ENCODE measurements at regions not wholly inside any gene's neighbourhood (a gene's known extent, or its start where the extent isn't known, plus 50 kb on each side); places are given as distances from the start of the nearest gene placed in this dataset.
"Not testable (repeated sequence)": the region's sequence is repeated elsewhere in the genome, so short reads cannot be mapped to it uniquely, and the experiment has no call there.

DNA sequence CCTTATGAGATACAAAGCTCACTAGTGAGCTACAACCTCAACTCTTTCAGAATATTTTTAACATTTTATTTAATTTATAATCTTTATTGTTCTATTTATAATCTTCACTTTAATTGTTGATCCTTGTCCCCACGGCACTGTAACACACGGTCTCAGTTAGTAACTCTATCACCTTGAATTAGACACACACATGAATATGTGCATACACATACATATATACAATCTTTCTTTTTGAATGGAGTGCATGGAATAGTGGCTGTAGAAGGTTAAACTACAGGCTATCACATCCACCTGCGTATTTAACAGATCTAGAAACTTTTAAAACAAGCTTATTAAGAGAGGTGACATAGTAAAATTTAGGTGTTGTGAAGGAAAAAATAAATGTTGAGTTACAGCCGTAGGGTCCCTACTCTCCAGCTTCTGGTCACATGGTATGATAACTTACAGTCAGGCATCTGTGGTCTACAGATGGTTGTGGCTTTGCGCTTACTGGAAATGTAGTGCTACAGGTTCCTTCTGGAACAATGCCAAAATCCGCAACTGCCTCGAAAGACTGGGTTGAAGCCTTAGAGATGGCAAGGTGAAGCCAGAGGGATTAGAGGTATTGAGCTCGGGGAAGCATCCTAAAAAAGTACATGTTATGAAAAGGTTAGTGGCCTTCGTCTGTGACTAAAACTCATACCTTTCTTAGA lies 1324.1 kb upstream of the SLC39A10 start:
- no peak for ATAC-seq (replicated peaks)
- H3K4me3 Mint-ChIP-seq: no peak overlapping the region
- no peak for DNase-seq
- no peaks in the 10 kb centered on the region for H3K27me3 Mint-ChIP-seq
- H3K9me3 Mint-ChIP-seq: no peaks in the 10 kb centered on the region
- H3K36me3 Mint-ChIP-seq: no peaks in the 10 kb centered on the region
- no peak overlapping the region for H3K27ac Mint-ChIP-seq
- no peaks in the 10 kb centered on the region for H3K4me1 Mint-ChIP-seq

DNA sequence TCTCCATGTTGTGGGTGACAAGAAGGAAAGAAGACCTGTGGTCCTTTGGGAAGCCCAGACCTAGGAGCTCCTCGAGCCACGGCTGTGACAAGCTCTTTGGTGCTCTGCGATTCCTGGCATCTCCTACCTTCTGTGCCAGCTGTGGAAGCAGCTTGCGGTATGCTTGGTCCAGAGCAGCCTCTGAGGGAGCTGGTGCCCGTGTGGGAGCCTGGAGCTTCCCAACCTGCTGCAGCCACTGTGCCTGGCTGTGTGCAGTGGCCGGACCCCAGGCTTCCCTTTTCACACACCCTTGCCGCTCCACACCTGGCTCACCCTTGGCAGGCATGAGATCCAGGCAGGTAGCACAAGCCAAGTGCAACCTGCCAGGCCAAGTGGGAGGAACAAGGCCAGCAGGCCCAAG lies 1328.6 kb upstream of the SLC39A10 start:
- no peak for ATAC-seq (replicated peaks)
- no peak overlapping the region for H3K27ac Mint-ChIP-seq
- H3K9me3 Mint-ChIP-seq: no peaks in the 10 kb centered on the region

DNA sequence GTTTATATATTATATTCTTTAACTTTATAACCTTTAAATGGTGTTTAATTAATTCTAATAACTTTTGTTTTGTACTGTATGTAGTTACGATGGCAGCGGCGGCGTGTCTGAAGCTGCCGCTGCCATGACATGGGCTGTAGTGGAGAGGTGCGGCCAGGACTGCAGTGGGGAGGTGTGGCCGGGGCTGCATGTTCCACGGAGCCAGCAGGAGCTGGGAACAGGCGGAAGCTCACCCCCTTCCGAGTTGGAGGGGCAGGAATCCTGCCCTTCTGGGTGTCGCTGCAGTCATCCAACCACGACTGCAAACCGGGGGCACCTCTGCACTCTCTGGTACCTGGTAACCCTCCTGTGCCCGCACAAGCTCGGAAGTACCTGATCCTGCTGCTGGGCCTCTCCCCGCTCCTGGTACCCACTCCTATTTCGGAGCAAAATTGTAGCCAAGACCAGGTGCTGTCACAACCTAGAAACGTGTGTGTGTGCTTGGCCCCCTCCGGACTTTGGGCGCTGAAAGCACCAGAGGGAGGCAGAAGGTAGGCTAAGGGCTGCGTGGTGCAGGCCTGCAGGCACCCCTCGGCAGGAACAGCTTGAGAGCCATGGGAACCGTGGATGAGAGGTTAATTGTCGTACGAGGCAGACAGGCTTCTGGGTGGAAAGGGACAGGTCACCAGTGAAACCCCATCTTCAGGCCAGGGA lies 1329.7 kb upstream of the SLC39A10 start:
- H3K9me3 Mint-ChIP-seq: no peaks in the 10 kb centered on the region
- no peaks in the 10 kb centered on the region for H3K4me1 Mint-ChIP-seq
- H3K4me3 Mint-ChIP-seq: no peak overlapping the region
- no peaks in the 10 kb centered on the region for H3K27me3 Mint-ChIP-seq
- H3K27ac Mint-ChIP-seq: no peak overlapping the region
- no peak for DNase-seq
- H3K36me3 Mint-ChIP-seq: no peaks in the 10 kb centered on the region
- no peak for ATAC-seq (replicated peaks)

More for the DNA sequence above, 1328.6 kb upstream of the SLC39A10 start:
- DNase-seq: no peak
- H3K4me3 Mint-ChIP-seq: no peak overlapping the region
- no peaks in the 10 kb centered on the region for H3K36me3 Mint-ChIP-seq
- H3K4me1 Mint-ChIP-seq: no peaks in the 10 kb centered on the region
- no peaks in the 10 kb centered on the region for H3K27me3 Mint-ChIP-seq

DNA sequence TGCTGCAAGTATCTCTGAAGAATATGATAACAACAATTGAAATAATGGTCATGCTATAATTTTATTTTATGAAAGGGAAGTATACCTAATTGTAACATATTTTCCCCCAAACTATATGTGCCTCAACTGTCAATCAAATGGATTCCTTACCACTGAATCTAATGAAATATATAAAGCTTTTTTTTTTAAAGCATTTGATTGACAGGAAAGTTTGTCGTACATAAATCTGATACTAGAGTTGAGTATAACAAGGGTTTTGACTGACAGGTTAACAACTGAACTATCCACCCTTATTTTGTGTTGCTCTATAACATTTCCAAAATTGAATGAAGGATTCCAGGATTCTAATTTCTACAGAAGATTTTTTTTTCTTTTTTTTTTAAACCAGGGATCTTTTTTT lies 1333.3 kb upstream of the SLC39A10 start:
- H3K9me3 Mint-ChIP-seq: no peaks in the 10 kb centered on the region
- no peak overlapping the region for H3K4me3 Mint-ChIP-seq
- H3K4me1 Mint-ChIP-seq: no peaks in the 10 kb centered on the region
- H3K27ac Mint-ChIP-seq: no peak overlapping the region
- H3K27me3 Mint-ChIP-seq: no peaks in the 10 kb centered on the region
- no peaks in the 10 kb centered on the region for H3K36me3 Mint-ChIP-seq
- DNase-seq (no peak), ATAC-seq (replicated peaks) (no peak)

DNA sequence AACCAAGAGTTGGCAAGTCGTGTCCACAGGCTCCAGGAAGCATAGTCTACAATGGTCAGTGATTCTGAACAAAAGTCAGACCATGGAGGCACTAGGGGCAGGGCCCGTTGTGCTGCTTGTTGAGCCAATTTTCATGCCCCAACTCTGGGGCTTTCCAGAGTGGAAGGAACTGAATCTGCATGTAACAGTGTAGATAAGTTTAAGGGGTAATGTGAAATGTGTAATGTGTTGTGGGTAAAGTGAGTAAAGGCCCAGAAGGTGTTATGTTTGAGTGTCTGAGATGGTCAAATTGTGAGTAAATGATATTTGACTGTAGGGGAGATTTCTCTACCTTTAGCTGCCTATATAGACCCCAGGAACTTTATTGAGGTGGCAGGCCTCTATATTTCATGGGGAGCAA lies 1336.5 kb upstream of the SLC39A10 start:
- no peak overlapping the region for H3K27ac Mint-ChIP-seq
- no peaks in the 10 kb centered on the region for H3K27me3 Mint-ChIP-seq
- DNase-seq (no peak), ATAC-seq (replicated peaks) (no peak)
- no peak overlapping the region for H3K4me3 Mint-ChIP-seq
- no peaks in the 10 kb centered on the region for H3K36me3 Mint-ChIP-seq
- H3K9me3 Mint-ChIP-seq: no peaks in the 10 kb centered on the region
- H3K4me1 Mint-ChIP-seq: no peaks in the 10 kb centered on the region

DNA sequence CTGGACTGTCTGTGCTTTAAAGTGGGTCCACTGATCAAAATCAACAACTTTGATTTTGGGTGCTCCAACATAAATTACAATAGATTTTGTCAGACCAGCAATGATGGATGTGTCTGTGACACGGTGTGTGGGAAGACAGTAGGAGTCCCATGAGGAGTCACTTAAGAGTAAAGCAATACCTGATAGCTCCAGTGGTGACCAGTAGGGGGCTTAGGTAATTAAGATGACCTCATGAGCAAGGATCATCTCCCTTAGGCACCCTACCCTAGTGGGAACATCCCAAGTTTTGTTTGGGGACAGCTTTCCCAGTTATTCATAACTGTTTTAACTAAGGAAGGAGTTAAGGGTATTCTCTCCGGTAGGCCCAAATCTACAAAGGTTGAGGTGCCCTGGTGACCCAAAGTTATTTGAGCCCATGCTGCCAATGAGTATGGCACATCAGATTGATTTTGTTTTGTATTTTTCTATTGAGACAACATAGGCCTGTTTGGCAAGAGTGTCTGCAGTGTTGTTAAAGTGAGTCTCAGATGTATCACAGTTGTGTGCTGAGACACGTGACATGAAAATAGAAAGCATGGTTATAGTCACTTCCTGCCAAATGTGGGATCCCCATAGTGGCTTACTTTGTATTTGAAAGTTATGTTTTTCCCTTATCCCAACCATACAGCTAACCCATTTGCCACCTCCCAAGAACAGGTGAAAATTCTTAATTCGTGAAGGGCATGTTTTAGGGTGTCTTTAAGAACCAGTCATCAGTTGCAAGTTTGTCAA lies 1337.6 kb upstream of the SLC39A10 start:
- Mint-ChIP-seq H3K4me1 (no peaks in the 10 kb centered on the region), H3K36me3 (no peaks in the 10 kb centered on the region)
- peak in 1 of 2 donors; percentile 52 for ATAC-seq (replicated peaks)

DNA sequence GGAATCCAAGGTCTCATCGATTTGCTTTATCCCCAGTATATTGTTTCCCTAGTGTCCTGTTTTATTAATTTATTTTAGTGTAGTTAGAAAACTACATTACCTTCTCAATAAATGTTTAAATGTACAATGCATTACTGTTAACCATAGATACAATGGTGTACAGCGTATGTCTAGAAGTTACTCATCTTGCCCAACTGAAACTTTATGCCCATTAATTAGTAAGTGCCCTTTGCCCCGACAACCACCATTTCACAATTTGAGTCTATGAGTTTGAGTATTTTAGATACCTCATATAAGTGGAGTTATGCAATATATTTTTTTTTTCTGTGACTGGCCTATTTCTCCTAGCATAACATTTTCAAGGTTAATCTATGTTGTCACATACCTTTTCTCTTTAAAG lies 1343.0 kb upstream of the SLC39A10 start:
- no peak for DNase-seq
- Mint-ChIP-seq H3K27ac (no peak overlapping the region), H3K4me1 (no peaks in the 10 kb centered on the region), H3K27me3 (no peaks in the 10 kb centered on the region), H3K36me3 (no peaks in the 10 kb centered on the region), H3K4me3 (no peak overlapping the region), H3K9me3 (no peaks in the 10 kb centered on the region)
- ATAC-seq (replicated peaks): no peak

More for the DNA sequence above, 1337.6 kb upstream of the SLC39A10 start:
- Mint-ChIP-seq H3K27ac (no peak overlapping the region), H3K4me3 (no peak overlapping the region), H3K27me3 (no peaks in the 10 kb centered on the region), H3K9me3 (no peaks in the 10 kb centered on the region)
- no peak for DNase-seq

DNA sequence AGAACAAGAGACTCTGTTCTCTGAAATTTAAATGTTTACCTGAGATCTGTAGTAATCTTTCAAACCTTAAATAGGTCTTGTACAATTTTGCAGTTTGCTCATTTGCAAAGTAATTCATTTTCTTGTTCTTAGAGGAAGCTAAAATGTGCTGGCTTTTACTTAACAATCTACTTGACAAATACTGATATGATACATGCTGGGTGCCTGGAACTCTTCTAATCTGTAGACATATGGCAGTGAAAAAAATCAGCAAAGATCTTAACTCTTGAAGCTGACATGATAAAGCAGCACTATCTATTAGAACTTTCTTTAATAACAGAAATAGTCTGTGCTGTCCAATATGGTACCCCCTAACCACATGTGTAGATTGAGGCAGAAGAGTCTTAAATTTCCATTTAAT lies 1352.8 kb upstream of the SLC39A10 start:
- no peaks in the 10 kb centered on the region for H3K4me1 Mint-ChIP-seq
- H3K36me3 Mint-ChIP-seq: no peaks in the 10 kb centered on the region
- H3K9me3 Mint-ChIP-seq: peaks cover 0 to 2% of the 10 kb centered on the region in 2 donors
- no peak overlapping the region for H3K4me3 Mint-ChIP-seq
- H3K27ac Mint-ChIP-seq: no peak overlapping the region
- DNase-seq (no peak), ATAC-seq (replicated peaks) (no peak)
- no peaks in the 10 kb centered on the region for H3K27me3 Mint-ChIP-seq

DNA sequence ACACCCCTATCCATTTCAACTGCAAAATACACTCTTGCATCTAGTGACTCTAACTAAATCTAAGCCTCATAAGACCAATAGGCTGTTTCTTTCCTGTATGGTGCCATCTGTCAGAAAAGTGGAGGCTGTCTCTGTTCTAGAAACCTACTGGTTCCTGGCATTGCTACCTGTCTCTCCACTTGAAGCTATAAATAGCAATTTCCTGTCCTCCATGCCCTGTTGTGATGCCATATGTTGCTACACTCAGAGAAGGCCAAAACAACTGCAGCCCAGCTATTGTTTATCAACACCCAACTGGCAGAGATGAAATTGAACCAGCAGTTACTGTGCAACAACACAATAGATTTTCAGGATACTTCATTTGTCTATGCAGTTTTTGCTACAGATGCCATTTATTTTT lies 1355.1 kb upstream of the SLC39A10 start:
- Mint-ChIP-seq H3K36me3 (no peaks in the 10 kb centered on the region), H3K27ac (no peak overlapping the region), H3K9me3 (peaks cover 0 to 2% of the 10 kb centered on the region in 2 donors), H3K27me3 (no peaks in the 10 kb centered on the region), H3K4me3 (no peak overlapping the region), H3K4me1 (no peaks in the 10 kb centered on the region)
- ATAC-seq (replicated peaks) (no peak), DNase-seq (no peak)

DNA sequence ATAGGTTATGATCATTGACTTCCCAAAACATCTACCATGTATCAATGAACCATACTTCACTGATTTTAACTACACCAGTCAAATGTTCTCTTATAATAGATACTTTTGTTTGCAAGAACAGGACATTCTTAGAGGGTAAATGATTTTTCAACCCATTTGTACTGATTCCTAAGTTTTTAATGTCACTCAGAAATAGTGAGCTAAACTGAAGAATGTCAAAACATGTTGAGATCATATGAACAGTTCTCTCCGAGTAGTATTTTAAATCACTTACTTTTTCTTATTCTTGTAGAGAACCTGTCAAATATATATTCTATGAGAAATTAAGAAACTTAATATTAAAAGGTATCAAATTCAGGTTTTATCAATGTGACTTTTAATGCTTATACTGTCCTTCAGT lies 1362.9 kb upstream of the SLC39A10 start:
- no peaks in the 10 kb centered on the region for H3K4me1 Mint-ChIP-seq
- no peaks in the 10 kb centered on the region for H3K27me3 Mint-ChIP-seq
- DNase-seq (no peak), ATAC-seq (replicated peaks) (no peak)
- H3K36me3 Mint-ChIP-seq: no peaks in the 10 kb centered on the region
- no peak overlapping the region for H3K4me3 Mint-ChIP-seq
- no peaks in the 10 kb centered on the region for H3K9me3 Mint-ChIP-seq
- no peak overlapping the region for H3K27ac Mint-ChIP-seq

DNA sequence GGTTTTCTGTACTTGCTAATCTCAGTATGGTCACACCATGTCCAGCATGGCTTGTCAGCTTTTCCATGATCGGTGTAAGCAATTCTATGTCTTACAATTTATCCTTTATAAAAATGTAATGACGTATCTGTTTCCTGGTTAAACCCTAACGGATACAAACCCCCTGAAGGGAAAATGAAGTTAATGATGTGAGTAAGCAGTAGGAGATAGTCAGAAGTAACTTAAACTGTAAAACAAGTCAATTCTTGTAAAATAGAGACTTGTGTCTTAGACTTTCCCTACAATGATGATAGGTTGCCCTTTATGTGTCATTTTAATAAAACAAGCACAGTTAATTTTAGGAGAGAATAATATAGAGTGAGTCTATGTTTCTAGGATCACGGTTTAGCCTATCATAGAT lies 1365.9 kb upstream of the SLC39A10 start:
- ATAC-seq (replicated peaks) (no peak), DNase-seq (no peak)
- Mint-ChIP-seq H3K9me3 (no peaks in the 10 kb centered on the region), H3K27me3 (no peaks in the 10 kb centered on the region), H3K36me3 (no peaks in the 10 kb centered on the region), H3K27ac (no peak overlapping the region), H3K4me3 (no peak overlapping the region), H3K4me1 (no peaks in the 10 kb centered on the region)

DNA sequence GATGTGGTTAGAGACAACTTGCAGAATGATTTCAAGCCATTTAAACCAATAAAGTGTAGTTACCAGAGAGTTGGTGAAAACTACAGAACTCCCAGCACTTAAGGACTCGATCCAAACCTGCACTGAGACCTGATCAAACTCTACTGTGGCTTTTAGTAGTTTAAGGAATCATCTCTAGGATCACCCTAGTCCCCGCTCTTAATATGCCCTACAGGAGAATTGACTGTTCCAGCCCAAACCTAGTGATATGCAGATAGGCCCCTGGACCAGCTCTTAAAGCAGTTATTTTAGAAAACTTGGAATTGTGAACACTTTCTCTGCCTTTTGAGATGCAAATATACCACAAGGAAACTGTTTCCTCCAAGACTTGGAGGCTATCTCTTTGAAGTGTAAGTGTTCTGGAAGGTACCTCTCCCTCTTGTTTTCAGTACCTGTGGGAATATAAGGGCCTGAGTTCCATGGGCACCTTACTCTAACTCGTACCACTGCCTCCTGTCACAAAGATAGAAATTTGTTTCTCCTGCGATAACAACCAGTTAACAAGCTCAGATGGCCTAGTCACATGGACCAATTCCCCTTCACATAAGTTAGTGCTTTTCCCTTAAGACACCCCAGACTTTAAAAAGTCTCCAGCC lies 1367.2 kb upstream of the SLC39A10 start:
- no peaks in the 10 kb centered on the region for H3K27me3 Mint-ChIP-seq
- H3K9me3 Mint-ChIP-seq: no peaks in the 10 kb centered on the region
- H3K36me3 Mint-ChIP-seq: no peaks in the 10 kb centered on the region
- ATAC-seq (replicated peaks) (no peak), DNase-seq (no peak)
- H3K4me1 Mint-ChIP-seq: no peaks in the 10 kb centered on the region
- H3K27ac Mint-ChIP-seq: no peak overlapping the region
- no peak overlapping the region for H3K4me3 Mint-ChIP-seq

DNA sequence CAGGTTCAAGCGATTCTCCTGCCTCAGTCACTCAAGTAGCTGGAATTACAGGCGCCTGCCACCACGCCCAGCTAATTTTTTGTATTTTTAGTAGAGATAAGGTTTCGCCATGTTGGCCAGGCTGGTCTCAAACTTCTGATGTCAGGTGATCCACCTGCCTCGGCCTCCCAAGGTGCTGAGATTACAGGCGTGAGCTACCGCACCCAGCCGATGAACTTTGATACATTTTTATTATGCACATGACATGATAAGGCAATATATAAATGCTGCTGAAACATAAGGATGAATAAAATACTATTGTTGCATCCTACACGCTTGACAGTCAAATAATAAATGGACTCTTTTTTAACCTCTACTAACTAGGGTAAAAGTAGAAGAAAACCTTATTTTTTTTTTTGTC lies 1380.4 kb upstream of the SLC39A10 start:
- H3K4me3 Mint-ChIP-seq; ATAC-seq (replicated peaks); H3K36me3 Mint-ChIP-seq; H3K9me3 Mint-ChIP-seq; H3K27ac Mint-ChIP-seq; H3K4me1 Mint-ChIP-seq; DNase-seq; H3K27me3 Mint-ChIP-seq: not testable (repeated sequence)

DNA sequence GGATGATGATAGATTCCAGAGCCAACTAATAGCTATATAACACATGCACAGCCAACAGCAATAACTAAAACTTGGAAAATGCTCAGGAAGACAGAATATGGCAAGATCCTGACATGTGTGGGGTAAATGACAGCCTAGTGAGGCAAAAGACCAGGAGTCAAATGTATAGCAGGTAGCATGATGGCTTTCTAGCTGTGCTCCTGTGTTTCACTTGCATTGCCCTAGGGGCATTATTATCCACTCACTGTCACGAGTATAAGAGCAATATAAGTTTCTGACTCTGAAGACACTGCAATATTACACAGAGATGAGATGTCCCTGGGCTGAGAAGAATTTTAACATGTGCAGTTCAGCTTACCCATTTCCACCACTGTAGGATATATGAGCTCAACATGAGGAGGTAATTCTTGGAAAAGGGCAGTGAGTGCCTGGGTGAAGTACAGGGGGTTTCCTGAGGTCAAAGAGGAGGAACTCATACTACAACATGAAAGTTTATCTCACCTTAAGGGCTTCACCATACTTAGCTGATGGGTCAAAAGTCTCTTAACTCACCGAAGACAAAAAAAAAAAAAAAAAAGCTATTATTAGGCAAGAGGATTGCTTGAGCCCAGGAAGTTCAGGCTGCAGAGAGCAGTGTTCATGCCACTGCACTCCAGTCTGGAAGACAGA lies 1385.6 kb upstream of the SLC39A10 start:
- no peak for DNase-seq
- no peaks in the 10 kb centered on the region for H3K27me3 Mint-ChIP-seq
- peaks cover 0 to 1% of the 10 kb centered on the region in 2 donors for H3K9me3 Mint-ChIP-seq
- no peak overlapping the region for H3K4me3 Mint-ChIP-seq
- H3K4me1 Mint-ChIP-seq: no peaks in the 10 kb centered on the region
- no peak overlapping the region for H3K27ac Mint-ChIP-seq
- peak; percentile 67 to 73 for ATAC-seq (replicated peaks)
- no peaks in the 10 kb centered on the region for H3K36me3 Mint-ChIP-seq
